Kidney (tissue), 13 donors: ENCODE measurements at regions not wholly inside any gene's neighbourhood (a gene's known extent, or its start where the extent isn't known, plus 50 kb on each side); places are given as distances from the start of the nearest gene placed in this dataset.

Experiments
- DNase-seq, 5 donors: peaks; one replicate each; pipeline ENCODE4 v3.0.0-alpha.2; 2013 to 2020
- FAIRE-seq: peaks from 2 replicates; lab custom pipeline; 2012; peaks lifted over from hg19 to GRCh38; lab: Jason Lieb, UNC
- H3K27ac ChIP-seq, 2 donors: one replicate each; pipeline ENCODE4 v1.7.0; 2013; ENCODE audit warnings: low read depth in 2 of 2, low read length in 2 of 2, inconsistent platforms in 1 of 2
- H3K27me3 ChIP-seq: one replicate; pipeline ENCODE4 v1.7.1; 2013; ENCODE audit warnings: low read length, inconsistent platforms; ENCODE audit not compliant: control insufficient read depth, insufficient read depth
- H3K36me3 ChIP-seq, 3 donors: one replicate each; pipeline versions ENCODE4 v1.7.0 to v1.7.1; 2013; ENCODE audit warnings: low read length in 3 of 3, control low read depth in 1 of 3, inconsistent platforms in 1 of 3; ENCODE audit not compliant: insufficient read depth in 3 of 3, control insufficient read depth in 2 of 3
- H3K4me1 ChIP-seq, 3 donors: one replicate each; pipeline versions ENCODE4 v1.7.0 to v1.7.1; 2013; ENCODE audit warnings: low read length in 3 of 3, inconsistent platforms in 1 of 3, low read depth in 1 of 3; ENCODE audit not compliant: control insufficient read depth in 2 of 3, insufficient read depth in 2 of 3
- H3K4me3 ChIP-seq, 3 donors: one replicate each; pipeline versions ENCODE4 v1.7.0 to v1.8.1; 2013; ENCODE audit warnings: low read length in 3 of 3, control low read depth in 1 of 3, inconsistent platforms in 1 of 3
- H3K9ac ChIP-seq, 3 donors: one replicate each; pipeline versions ENCODE4 v1.7.0 to v1.7.1; 2013; ENCODE audit warnings: low read length in 3 of 3, control low read depth in 1 of 3, inconsistent platforms in 1 of 3
- H3K9me3 ChIP-seq, 3 donors: one replicate each; pipeline versions ENCODE4 v1.7.0 to v1.7.1; 2013; ENCODE audit warnings: low read length in 3 of 3, control low read depth in 1 of 3, inconsistent platforms in 1 of 3; ENCODE audit not compliant: control insufficient read depth in 2 of 3, insufficient read depth in 1 of 3
- intact Hi-C: fragments of 100-400 bp; cut with DNase I; formaldehyde crosslinking; loops from one replicate; pipeline ENCODE4 v1.11.1; 2022
- TF ChIP-seq, protein P1 (sequence below): IDR thresholded peaks from 3 replicates; pipeline ENCODE4 v1.5.1; 2012; ENCODE audit warnings: mild to moderate bottlenecking, moderate library complexity, borderline replicate concordance; ENCODE audit not compliant: insufficient read depth; ENCODE audit errors: extremely low read depth
- donor health status: control.
- donor health status: control.
- donor health status: control.
- donor health status: control.
- donor health status: control.
- donor health status: DM: yes; HTN: yes; CAD: no.
- donor health status: Normal renal cell carcinoma (clear cell type).

DNA sequence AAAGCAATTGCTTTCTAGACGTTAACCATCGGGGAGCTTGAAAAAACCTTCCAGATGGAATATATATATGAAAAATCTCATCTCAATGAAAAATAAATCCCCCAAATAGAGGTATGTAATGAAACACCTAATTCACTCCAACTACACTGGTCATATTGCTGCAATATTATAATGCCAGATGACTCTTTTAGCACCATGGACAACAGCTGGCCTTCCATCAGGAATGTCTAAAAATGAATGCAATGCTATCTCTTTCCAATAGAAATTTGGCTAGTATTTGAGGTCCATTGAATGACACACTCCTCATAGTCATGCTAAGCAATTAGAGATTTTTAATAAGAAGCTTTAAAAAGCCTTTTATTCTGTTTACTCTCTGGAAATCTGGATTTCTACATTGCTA is 340.2 kb upstream of the BRINP1 start:
- Histone ChIP-seq H3K9me3 (no peaks in the 10 kb centered on the region), H3K36me3 (no peaks in the 10 kb centered on the region), H3K27me3 (no peaks in the 10 kb centered on the region), H3K4me3 (no peak overlapping the region), H3K9ac (no peak overlapping the region), H3K27ac (no peak overlapping the region), H3K4me1 (no peaks in the 10 kb centered on the region)
- TF ChIP-seq, protein P1, sequence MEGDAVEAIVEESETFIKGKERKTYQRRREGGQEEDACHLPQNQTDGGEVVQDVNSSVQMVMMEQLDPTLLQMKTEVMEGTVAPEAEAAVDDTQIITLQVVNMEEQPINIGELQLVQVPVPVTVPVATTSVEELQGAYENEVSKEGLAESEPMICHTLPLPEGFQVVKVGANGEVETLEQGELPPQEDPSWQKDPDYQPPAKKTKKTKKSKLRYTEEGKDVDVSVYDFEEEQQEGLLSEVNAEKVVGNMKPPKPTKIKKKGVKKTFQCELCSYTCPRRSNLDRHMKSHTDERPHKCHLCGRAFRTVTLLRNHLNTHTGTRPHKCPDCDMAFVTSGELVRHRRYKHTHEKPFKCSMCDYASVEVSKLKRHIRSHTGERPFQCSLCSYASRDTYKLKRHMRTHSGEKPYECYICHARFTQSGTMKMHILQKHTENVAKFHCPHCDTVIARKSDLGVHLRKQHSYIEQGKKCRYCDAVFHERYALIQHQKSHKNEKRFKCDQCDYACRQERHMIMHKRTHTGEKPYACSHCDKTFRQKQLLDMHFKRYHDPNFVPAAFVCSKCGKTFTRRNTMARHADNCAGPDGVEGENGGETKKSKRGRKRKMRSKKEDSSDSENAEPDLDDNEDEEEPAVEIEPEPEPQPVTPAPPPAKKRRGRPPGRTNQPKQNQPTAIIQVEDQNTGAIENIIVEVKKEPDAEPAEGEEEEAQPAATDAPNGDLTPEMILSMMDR: no peak
- intact Hi-C loops: no loop called here
- FAIRE-seq: no peak
- no peak for DNase-seq

DNA sequence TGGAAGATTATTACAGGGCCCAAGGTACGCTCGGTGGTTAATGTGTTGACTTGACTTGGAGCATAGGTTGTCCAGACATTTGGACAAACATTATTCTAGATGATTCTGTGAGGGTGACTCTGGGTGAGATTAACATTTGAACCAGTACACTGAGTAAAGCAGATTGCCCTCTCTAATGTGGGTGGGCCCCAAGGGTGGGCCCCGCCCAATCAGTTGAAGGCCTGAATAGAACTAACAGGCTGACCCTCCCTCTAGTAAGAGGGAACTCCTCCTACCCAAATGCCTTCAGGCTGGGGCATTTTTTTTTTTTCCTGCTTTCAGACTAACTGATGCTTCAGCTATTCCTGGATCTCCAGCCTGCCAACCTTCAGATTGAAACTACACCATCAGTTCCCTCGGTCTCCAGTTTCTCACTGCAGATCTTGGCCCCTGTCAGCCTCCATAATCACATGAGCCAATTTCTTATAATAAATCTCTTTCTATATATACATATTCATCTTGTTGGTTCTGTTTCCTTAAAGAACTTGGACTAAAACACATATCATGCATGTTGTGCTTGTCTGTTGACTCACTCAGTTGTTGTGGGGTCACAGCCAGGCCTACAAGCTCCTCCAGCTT is 338.1 kb upstream of the BRINP1 start:
- no peak overlapping the region for H3K27ac ChIP-seq
- no peaks in the 10 kb centered on the region for H3K27me3 ChIP-seq
- TF ChIP-seq, protein P1: no peak
- FAIRE-seq (no peak), DNase-seq (no peak)
- no peaks in the 10 kb centered on the region for H3K9me3 ChIP-seq
- no peaks in the 10 kb centered on the region for H3K4me1 ChIP-seq
- H3K9ac ChIP-seq: no peak overlapping the region
- H3K36me3 ChIP-seq: no peaks in the 10 kb centered on the region
- H3K4me3 ChIP-seq: no peak overlapping the region
- intact Hi-C loops: no loop called here

DNA sequence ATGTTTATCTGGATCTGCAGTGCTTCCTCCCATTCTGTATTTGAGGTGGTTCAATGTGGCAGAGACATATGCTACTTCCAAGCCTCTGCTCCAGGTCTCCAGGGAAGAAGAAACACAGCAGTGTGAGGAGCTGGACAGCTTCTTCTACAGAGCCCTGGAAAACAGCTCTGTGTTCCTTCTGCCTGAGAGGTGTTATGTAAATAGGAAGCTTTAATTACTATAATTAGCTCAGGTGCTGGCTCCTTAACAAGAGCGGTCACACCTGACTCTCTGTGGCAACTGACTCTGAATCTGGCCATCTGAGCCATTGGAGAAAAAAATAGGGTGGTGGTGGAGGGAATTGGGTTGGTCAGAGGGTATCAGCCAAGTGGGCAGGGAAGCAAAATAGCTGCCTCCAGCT is 332.4 kb upstream of the BRINP1 start:
- Histone ChIP-seq H3K9me3 (no peaks in the 10 kb centered on the region), H3K4me3 (no peak overlapping the region), H3K36me3 (no peaks in the 10 kb centered on the region), H3K27me3 (no peaks in the 10 kb centered on the region), H3K9ac (no peak overlapping the region), H3K27ac (no peak overlapping the region), H3K4me1 (no peaks in the 10 kb centered on the region)
- DNase-seq (no peak), FAIRE-seq (no peak)
- intact Hi-C loops: no loop called here
- TF ChIP-seq, protein P1: no peak

DNA sequence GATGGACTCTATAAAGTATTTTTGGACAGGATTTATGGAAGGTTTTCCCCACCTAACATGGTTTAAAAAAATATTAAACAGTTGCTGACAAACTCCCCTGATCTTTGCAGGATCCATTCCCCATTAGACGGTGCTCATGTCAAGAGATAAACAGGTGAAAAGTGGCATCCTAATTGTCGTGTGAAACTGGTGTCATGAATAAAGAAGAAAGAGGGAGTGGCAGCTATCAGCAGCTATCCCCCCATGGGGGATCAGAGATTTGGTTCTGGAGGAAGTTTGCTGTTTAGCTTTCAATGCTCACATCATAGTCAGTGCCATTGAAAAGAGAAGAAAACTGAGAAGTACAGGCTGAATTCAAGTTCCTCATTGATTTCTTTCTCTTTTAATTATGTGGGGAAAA is 329.3 kb upstream of the BRINP1 start:
- TF ChIP-seq, protein P1: no peak
- Histone ChIP-seq H3K9ac (no peak overlapping the region), H3K27me3 (no peaks in the 10 kb centered on the region), H3K27ac (no peak overlapping the region), H3K4me1 (no peaks in the 10 kb centered on the region), H3K9me3 (no peaks in the 10 kb centered on the region), H3K4me3 (no peak overlapping the region), H3K36me3 (no peaks in the 10 kb centered on the region)
- DNase-seq: no peak
- FAIRE-seq: no peak
- intact Hi-C loops: no loop called here
